HepG2 (cell line): ENCODE measurements at regions not wholly inside any gene's neighbourhood (a gene's known extent, or its start where the extent isn't known, plus 50 kb on each side); places are given as distances from the start of the nearest gene placed in this dataset.

Experiments used
- ATAC-seq: fragments of 200-7000 bp; cut with Tn5 transposase; 3 replicates; pipeline ENCODE4 v1.9.1; 2020; ENCODE audit warnings: mild to moderate bottlenecking, moderate library complexity
- BruUV-seq: library from RNA; stranded (reverse); fragments of 400-500 nt; replicated peaks from 2 replicates; lab custom pipeline; 2021; lab: Mats Ljungman, UMichigan
- CTCF ChIA-PET: fragments of 300-600 bp; formaldehyde crosslinking; extraction: SDS; loops from one replicate; lab custom pipeline; 2021; ENCODE audit warnings: low total read pairs, inconsistent platforms, low intra/inter-chr PET ratio; lab: Yijun Ruan, JAX
- POLR2A ChIA-PET: fragments of 350-600 bp; sonication (Branson Sonifier 250); formaldehyde crosslinking; loops from one replicate; lab custom pipeline; 2020; ENCODE audit warnings: antibody characterized with exemption, inconsistent platforms; lab: Yijun Ruan, JAX
- DNase-seq: peaks from one replicate; pipeline ENCODE4 v3.0.0-alpha.2; 2015; ENCODE audit warnings: low spot score
- FAIRE-seq: peaks from 3 replicates; lab custom pipeline; 2011; peaks lifted over from hg19 to GRCh38; lab: Jason Lieb, UNC
- H2AFZ ChIP-seq: one replicate; pipeline ENCODE4 v1.6.1; 2011; ENCODE audit warnings: low read length, inconsistent platforms
- H3K27ac ChIP-seq: fragments of 300-600 bp; 3 replicates; pipeline ENCODE4 v1.8.0; 2011; ENCODE audit warnings: mixed run types, mild to moderate bottlenecking, mixed read lengths, low read length, inconsistent platforms; ENCODE audit not compliant: insufficient read depth; ENCODE audit errors: extremely low read length
- H3K27me3 ChIP-seq, 2 experiments: fragments of 200-600 bp in 1 of 2; 2 replicates in 1 of 2; 3 replicates in 1 of 2; pipeline versions ENCODE4 v1.6.0 to v1.8.0; 2011; ENCODE audit warnings: low read length in 2 of 2, mild to moderate bottlenecking in 2 of 2, moderate library complexity in 2 of 2, inconsistent platforms in 1 of 2; ENCODE audit not compliant: insufficient read depth in 2 of 2, control insufficient read depth in 1 of 2
- H3K36me3 ChIP-seq, 2 experiments: fragments of 200-600 bp in 1 of 2; replicated peaks in 1 of 2; 2 replicates in 1 of 2; 3 replicates in 1 of 2; pipeline versions ENCODE4 v1.5.1 to v1.8.0; 2011; ENCODE audit warnings: low read length in 2 of 2, inconsistent platforms in 1 of 2; ENCODE audit not compliant: insufficient read depth in 2 of 2, control insufficient read depth in 1 of 2
- H3K4me1 ChIP-seq: 2 replicates; pipeline ENCODE4 v1.5.1; 2012; ENCODE audit warnings: low read length, inconsistent platforms; ENCODE audit not compliant: insufficient read depth
- H3K4me2 ChIP-seq: 2 replicates; pipeline ENCODE4 v1.6.0; 2011; ENCODE audit warnings: low read depth, low read length, inconsistent platforms
- H3K4me3 ChIP-seq, 3 experiments: fragments of 200-600 bp in 1 of 3; sonication (generic), shearing (Covaris generic) in 1 of 3; replicated peaks in 1 of 3; 2 replicates each; pipeline ENCODE4 v1.5.1; 2011 to 2016; ENCODE audit warnings: low read length in 3 of 3, inconsistent platforms in 2 of 3, low read depth in 2 of 3, mild to moderate bottlenecking in 2 of 3, control low read depth in 1 of 3, mixed read lengths in 1 of 3; ENCODE audit not compliant: insufficient read depth in 1 of 3
- H3K79me2 ChIP-seq: one replicate; pipeline ENCODE4 v1.6.1; 2011; ENCODE audit warnings: low read length, inconsistent platforms; ENCODE audit not compliant: insufficient read depth
- H3K9ac ChIP-seq: 2 replicates; pipeline ENCODE4 v1.6.0; 2011; ENCODE audit warnings: mild to moderate bottlenecking, low read depth, low read length, inconsistent platforms; ENCODE audit not compliant: insufficient read depth
- H3K9me3 ChIP-seq: 2 replicates; pipeline ENCODE4 v1.5.1; 2012; ENCODE audit warnings: mild to moderate bottlenecking, low read length
- H4K20me1 ChIP-seq: 2 replicates; pipeline ENCODE4 v1.6.0; 2011; ENCODE audit warnings: inconsistent platforms, mild to moderate bottlenecking, low read length, moderate library complexity; ENCODE audit not compliant: insufficient read depth
- HBP1 ChIP-seq: IDR thresholded peaks from 2 replicates; pipeline ENCODE4 v1.6.1; 2016; ENCODE audit warnings: low read depth, control low read depth
- HMGA1 ChIP-seq: sonication (generic); formaldehyde crosslinking; conservative IDR thresholded peaks from 2 replicates; pipeline ENCODE4 v1.4.0; 2020; ENCODE audit warnings: missing genetic modification reagents
- MLX ChIP-seq: IDR thresholded peaks from 2 replicates; pipeline ENCODE4 v1.6.1; 2016
- SYNCRIP ChIP-seq: fragments of 200-400 bp; formaldehyde crosslinking; IDR thresholded peaks from 2 replicates; pipeline ENCODE4 v1.6.1; 2018; ENCODE audit warnings: mild to moderate bottlenecking, low read depth, low read length; ENCODE audit not compliant: insufficient read depth
- TRAFD1 ChIP-seq: sonication (generic); formaldehyde crosslinking; IDR thresholded peaks from 2 replicates; pipeline ENCODE4 v1.5.1; 2020; ENCODE audit warnings: missing genetic modification reagents, mild to moderate bottlenecking, borderline replicate concordance
- YEATS4 ChIP-seq: sonication (generic); formaldehyde crosslinking; IDR thresholded peaks from 2 replicates; pipeline ENCODE4 v1.4.0; 2020; ENCODE audit warnings: missing genetic modification reagents, borderline replicate concordance
- ZFX ChIP-seq: sonication (generic); formaldehyde crosslinking; IDR thresholded peaks from 2 replicates; pipeline ENCODE4 v1.4.0; 2020; ENCODE audit warnings: mild to moderate bottlenecking, low read depth, missing genetic modification reagents, moderate library complexity
- ZNF34 ChIP-seq: sonication (generic); formaldehyde crosslinking; IDR thresholded peaks from 2 replicates; pipeline ENCODE4 v1.4.0; 2020; ENCODE audit warnings: mild to moderate bottlenecking, missing genetic modification reagents, borderline replicate concordance
- ZNF468 ChIP-seq: sonication (generic); formaldehyde crosslinking; IDR thresholded peaks from 2 replicates; pipeline ENCODE4 v1.8.0; 2022; ENCODE audit warnings: mild to moderate bottlenecking, moderate library complexity, missing genetic modification reagents
- in situ Hi-C: cut with HindIII; loops from 2 replicates; pipeline ENCODE4 v1.10.0; 2017; ENCODE audit warnings: low pct_unique_long_range_greater_than_20kb; ENCODE audit not compliant: extremely low pct_ligation_motif_present
- intact Hi-C: fragments of 100-400 bp; cut with micrococcal nuclease; formaldehyde crosslinking; loops from one replicate; pipeline ENCODE4 v1.10.0; 2022; ENCODE audit not compliant: unreplicated experiment
- TF ChIP-seq, protein P1 (sequence below), 2 experiments: fragments of 450-650 bp in 1 of 2; sonication (generic) in 1 of 2; formaldehyde crosslinking; IDR thresholded peaks; 2 replicates each; pipeline versions ENCODE4 v1.5.0 to v1.8.0; 2020 to 2022; ENCODE audit warnings: mild to moderate bottlenecking in 1 of 2, missing genetic modification reagents in 1 of 2

- Histone ChIP-seq H3K79me2 (no peaks in the 10 kb centered on the region), H3K9me3 (peaks cover 39% of the 10 kb centered on the region), H3K27ac (no peak overlapping the region), H4K20me1 (no peaks in the 10 kb centered on the region), H3K27me3 (no peaks in the 10 kb centered on the region), H2AFZ (no peak overlapping the region)
- intact Hi-C loops (no loop called here), in situ Hi-C loops (no loop called here)
- no peak for ATAC-seq
- BruUV-seq, result no TSS peak
- no peak for TF ChIP-seq YEATS4 (CRISPR knock-in tag)
- no peak for TF ChIP-seq MLX
- no peak for TF ChIP-seq ZFX (CRISPR knock-in tag)
- TF ChIP-seq TRAFD1 (CRISPR knock-in tag), result no peak
- no peak for TF ChIP-seq HBP1
- TF ChIP-seq SYNCRIP, result no peak
- TF ChIP-seq ZNF34, result no peak
- TF ChIP-seq HMGA1 (CRISPR knock-in tag), result no peak
- TF ChIP-seq ZNF468 (CRISPR knock-in tag), result no peak
- TF ChIP-seq, protein P1, sequence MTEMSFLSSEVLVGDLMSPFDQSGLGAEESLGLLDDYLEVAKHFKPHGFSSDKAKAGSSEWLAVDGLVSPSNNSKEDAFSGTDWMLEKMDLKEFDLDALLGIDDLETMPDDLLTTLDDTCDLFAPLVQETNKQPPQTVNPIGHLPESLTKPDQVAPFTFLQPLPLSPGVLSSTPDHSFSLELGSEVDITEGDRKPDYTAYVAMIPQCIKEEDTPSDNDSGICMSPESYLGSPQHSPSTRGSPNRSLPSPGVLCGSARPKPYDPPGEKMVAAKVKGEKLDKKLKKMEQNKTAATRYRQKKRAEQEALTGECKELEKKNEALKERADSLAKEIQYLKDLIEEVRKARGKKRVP (CRISPR knock-in tag; IDR thresholded peaks at IDR 0.05), result no peak
- TF ChIP-seq, all 625 proteins: peak for 0
- Histone ChIP-seq H3K4me3 (no peak overlapping the region), H3K4me1 (no peaks in the 10 kb centered on the region), H3K4me2 (no peak overlapping the region), H3K36me3 (no peaks in the 10 kb centered on the region), H3K9ac (no peak overlapping the region)
- ChIA-PET POLR2A (no interaction called here), CTCF (no interaction called here)
- DNase-seq (no peak), FAIRE-seq (no peak)
Observed at GRCh38 chr3:34919025-34919424, 720.3 kb upstream of the ARPP21 start.
